Activated T-cell treated with anti-CD3 and anti-CD28 coated beads for 1 hour (primary cell): ENCODE measurements at regions not wholly inside any gene's neighbourhood (a gene's known extent, or its start where the extent isn't known, plus 50 kb on each side); places are given as distances from the start of the nearest gene placed in this dataset.
"Not testable (repeated sequence)": the region's sequence is repeated elsewhere in the genome, so short reads cannot be mapped to it uniquely, and the experiment has no call there.

Experiments used
- DNase-seq: peaks from one replicate; pipeline ENCODE4 v3.0.0-alpha.2; 2020; ENCODE audit warnings: low read depth

DNA sequence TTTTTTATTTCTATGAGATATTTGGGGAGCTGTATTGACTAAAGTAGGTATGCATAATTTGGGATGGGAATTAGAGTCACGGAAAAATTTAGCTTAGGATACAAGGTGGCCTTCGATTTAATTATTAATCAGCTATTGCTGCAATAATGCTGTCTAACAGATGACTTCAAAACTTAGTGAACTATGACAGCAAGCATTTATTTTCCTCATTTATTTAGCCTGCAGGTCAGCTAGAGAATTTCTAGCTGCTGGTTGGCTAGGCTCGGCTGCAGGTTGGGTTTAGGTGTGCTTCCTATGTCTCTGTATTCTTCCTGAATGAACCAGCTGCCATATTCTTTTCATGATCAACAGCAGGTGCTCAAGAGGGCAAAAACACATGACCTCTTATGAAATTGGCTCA lies 181.8 kb upstream of the RAG2 start:
- DNase-seq: no peak

DNA sequence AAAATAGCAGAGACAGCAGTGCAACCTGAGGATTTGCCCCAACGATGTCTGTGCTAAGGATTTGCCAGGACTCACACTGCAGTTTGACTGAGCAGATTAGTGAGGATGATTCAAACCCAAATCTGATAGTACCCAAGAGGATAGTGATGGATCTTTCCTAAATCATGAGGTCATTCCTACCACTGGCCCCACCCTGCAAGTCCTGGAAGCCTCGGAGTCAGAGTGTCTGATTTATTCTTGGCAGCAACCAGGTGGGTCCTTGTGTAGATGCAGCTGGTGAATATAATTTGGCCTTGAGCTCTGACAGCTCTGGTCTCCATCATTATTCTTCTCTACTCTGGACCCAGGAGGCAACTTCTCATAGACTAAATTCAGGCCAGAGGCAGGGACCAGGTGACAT lies 179.3 kb upstream of the RAG2 start:
- no peak for DNase-seq

DNA sequence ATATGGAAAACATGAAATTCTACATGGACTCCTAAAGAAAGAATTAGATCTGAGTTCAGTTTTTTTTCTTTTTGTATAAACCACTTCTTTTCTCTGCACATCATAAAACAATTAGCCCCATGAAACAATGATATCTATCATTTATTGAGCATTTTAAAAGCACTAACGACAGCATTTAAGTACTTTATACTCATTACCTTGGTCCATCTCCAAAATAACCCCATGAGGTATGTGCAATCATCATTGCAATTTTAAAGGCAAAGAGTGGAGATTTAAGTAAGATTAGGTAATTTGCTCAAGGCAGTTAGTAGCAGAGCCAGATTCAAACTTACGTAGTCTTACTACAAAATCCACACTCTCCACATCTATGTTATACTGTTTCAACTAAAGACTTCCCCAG lies 177.7 kb upstream of the RAG2 start:
- no peak for DNase-seq

DNA sequence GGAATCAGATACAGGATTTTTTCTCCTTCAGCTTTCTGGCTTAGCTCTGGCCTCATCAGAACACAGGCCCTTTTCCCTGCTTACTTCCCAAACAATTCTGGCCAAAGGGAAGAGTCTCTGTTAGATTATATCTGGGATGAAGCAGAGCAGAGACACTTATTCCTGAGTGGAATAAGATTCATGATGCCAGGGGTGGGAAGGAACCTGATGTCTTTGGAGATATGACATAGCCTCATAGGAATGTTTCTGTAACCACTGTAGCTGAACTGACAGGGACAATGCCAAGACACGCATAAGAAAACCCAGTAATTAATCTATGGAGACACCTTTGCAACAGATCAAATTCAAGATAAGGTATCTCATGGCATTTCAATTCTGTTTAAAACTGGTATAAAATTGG lies 177.1 kb upstream of the RAG2 start:
- no peak for DNase-seq

DNA sequence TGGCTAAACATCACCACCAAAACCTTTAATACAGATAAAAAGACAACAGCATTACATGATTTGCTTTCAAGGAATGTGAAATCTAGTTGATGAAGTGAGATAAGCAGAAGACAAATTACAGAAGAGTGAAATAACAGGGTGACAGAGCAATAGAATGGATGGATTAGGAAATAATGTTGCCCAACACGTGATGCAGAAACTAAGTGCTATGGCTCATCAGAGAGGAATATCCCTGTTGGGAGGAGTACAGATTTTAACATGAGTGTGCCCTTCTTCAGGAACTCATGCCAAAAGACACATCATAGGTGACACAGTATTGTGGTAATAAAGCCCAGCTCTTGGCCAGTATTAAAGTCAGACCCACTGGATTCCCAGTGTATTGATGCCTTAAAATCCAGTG lies 176.6 kb upstream of the RAG2 start:
- no peak for DNase-seq

DNA sequence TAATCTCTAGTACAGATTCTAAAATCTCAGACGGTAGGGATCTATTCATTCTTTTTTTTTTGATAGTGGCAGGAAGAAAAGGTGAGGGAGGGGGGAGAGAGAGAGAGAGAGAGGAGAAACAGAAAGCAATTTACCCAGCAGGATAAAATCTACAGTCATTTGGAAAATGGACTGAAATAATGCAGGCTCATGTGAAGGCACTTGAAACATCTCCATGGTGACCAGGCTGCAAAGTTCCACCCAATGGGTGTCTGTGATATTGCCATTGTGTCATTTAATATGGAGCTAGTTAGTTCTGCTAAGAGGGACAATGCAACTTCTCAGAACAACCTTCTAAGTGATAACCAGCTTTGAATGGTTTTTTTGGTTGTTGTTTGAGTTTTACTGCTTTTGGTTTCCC lies 165.2 kb upstream of the RAG2 start:
- no peak for DNase-seq

DNA sequence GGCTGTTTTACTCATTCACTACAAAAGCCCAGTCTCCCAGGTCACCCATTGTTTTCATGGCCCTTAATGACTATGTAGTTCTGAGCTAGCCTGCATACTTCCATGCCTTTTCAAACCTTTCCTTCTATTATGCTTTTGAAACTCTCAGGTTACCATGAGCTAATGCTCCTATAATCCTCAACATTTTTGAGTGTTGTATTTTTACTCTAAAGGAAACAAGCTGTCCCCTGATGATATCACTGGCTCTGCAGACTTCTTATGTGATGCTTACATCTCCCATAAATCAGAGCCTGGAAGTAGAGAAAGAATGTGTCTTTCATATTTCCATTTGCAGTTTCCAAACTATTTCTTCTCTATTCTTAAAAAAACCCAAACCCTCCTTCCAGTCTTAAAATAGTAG lies 159.0 kb upstream of the RAG2 start:
- no peak for DNase-seq

DNA sequence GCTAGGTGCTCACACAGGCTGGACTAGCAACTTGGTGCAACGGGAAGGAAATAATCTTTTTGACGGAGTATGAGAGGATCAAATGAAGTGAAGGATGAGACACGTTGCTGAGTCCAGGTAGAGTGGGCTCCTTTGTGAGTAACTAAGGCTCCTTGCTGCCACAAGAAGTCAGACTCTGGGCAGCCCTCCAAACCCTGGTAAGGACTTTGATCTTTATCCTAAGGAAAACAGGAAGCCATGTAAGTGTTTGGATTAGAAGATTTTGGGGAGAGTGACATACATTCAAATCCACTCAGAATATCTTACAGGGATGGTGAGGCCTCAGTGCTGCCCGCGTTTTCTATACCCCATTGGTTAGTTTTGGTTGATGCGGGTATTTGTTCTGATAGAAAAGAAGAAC lies 155.9 kb upstream of the RAG2 start:
- no peak for DNase-seq

DNA sequence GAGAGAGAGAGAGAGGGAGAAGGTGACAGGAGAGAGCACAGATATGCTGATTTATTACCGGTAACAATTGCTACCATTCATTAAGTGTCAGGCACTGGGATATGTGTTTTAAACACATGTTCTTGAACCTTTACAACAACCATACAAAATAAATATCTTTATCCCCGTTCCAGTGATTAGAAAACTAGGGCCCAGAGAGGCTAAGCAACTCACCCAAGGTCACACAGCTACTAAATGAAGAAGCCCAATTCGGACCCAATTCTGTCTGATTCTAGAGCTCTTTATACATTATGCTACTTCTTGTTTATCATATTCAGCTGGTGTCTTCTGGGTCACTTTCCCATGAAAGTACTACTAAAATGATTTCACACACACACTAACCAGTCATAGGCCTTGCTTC lies 154.0 kb upstream of the RAG2 start:
- DNase-seq: no peak

DNA sequence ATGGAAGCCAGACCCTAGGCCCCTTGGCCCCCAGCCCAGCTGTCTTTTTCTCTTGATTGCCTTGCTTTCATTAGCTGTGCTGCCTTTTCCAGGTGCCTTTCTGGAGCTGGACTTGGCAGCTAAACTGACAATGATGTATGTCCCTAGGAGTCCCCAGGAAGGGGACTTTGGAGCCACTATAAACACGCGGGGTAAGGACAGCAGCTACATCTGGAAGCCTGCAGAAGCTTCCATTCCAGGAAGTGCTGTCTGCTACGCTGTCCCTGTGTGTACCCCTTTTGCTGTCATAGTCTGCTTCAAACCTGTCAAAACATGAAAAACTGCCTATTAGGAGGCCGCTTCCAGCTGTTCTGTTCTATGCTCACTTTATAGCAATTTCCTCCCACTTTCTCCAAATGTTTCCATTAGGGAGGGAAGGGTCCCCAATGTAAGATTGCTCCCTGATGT lies 153.3 kb upstream of the RAG2 start:
- no peak for DNase-seq

DNA sequence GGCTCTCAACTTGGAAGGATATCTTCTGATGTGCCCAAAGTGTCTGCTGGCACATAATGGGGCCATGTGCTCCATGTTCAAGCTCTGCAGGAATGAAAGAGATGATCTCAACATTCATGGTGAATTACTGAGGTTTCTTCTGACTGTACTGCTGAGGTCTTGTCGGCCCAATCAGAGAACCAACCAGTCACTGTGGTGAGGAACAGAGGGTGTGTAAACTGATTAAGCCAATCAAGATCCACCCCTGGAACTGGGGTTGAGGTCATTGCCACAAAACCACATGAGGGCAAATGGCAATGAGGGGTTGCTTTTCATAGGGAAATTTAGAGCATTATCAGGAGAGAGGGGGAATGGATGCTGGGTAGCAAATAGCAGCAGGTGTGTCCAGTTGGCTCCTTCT lies 152.3 kb upstream of the RAG2 start:
- no peak for DNase-seq

DNA sequence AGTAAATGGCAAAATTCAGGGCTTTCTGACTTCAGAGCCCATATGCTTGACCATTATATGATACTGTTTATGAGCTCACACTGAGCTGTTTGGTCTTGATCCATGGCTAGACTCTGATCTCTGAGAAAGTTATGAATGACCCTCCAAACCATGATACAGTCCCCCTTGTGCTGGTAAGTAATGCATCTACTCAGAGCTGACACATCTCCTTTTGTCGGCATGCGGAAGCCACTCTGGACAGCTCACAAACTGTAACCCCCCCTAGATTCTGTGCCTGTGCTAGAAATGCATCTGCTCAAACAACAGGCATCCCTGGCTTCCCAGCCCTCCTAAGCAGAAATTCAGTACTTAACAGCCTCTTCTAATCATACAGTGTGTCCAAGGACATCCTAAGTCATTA lies 150.8 kb upstream of the RAG2 start:
- no peak for DNase-seq

DNA sequence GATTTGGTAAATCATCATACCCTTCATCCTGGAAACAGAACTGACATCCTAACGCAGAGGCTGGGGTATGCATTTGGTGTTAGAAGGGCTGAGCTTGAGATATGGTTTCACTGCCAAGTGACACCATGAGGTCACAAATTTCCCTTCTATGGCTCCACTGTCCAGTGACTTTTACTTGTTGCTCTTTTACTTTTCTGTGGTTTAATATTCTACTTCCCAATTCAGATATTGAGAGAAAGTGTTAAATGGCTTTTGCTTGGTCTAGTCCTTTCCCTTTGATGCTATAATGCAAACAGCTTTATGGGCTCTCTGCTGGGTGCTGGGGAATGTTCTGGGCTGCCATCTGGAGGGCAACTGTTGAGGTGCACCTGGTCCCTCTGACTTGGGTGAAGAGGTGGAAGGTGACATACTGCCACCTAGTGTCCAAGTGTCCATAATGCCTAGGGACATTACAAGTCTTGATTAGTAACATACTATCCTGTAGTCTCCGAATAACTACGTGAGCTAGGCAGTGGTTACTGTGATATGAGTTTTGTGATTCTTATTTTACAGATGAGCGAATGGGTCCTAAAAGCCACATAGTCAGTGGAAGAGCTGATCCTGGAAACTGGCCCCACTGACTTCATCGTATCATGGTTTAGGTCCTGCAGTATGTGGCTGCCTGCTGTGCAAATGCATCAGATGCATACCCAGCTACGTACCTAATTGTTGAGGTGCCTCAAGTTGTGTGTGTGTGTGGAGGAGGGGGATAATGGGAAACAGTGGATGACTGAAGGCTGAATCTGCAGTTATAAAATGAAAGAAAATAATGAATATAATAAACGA lies 149.1 kb upstream of the RAG2 start:
- peak; percentile 60 for DNase-seq

DNA sequence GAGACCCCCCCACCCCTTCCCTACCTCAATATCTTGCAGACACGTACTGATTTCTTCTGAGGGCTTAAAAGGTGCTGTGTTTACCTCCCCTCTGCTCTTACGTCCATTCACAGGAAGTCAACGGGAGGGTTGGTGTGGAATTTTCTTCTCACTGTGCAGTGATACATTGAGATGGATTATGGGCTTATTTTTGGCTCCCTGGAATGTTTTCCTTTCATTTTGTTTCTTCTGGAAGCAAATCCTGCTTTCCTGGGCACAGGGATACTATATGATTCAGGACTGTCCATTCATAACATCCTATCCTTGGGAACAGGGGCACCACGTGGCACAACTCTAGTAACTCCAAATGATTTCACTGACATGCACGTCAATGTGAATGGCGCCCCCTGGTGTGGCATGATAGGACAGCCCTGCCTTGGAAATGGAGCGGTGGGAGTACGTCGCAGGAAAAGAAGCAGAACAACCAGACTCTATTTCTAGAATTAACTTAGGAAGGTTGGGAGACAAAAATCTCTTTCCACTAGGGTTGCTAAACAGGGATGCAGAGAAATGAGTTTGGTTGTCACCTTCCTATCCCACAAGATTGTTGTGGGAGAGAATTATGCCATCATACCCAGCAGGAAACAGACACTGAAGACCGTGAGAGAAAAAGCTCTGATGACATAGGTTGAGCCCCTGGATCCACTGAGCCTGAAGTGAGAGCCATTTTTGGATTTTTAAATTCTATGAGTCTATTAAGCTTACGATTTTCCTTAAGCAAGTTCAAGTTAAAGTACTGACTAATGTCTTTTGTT lies 146.5 kb upstream of the RAG2 start:
- peak; percentile 34 for DNase-seq

DNA sequence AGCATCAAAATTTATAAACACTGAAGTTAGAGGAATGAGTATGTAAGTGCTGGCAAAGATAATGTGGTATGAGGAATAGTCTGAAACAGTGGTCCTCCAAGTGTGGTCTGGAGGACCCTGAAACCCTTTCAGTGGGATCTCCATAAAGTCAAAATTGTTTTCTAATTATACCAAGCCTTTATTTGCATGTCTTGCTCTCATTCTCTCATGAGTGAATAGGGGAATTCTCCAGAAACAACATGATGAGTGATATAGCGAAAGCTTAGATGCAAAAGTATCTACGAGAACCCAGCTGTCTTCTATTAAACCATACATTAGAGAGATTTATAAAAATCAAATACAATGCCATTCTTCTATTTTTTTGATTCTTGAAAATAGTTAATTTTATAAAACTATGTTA lies 145.0 kb upstream of the RAG2 start:
- DNase-seq: no peak

DNA sequence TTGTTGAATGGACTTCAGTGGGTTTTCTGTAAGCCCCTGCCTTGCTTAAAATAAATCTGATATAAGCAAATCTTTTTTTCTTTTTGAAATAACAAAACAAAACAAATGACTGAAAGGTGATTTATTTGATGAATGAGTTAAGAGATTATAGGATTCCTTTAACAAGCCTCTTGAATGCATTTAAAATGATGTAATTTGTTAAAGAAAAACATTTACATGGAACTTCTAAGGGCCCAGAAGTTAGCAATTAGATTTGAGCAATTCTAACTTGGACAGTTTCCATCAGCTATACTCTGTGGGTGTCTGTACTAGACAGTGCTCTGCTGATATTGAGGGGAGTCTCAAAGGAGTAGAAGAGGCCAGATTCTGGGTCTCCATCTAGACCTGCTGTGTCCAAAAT lies 143.5 kb upstream of the RAG2 start:
- no peak for DNase-seq

DNA sequence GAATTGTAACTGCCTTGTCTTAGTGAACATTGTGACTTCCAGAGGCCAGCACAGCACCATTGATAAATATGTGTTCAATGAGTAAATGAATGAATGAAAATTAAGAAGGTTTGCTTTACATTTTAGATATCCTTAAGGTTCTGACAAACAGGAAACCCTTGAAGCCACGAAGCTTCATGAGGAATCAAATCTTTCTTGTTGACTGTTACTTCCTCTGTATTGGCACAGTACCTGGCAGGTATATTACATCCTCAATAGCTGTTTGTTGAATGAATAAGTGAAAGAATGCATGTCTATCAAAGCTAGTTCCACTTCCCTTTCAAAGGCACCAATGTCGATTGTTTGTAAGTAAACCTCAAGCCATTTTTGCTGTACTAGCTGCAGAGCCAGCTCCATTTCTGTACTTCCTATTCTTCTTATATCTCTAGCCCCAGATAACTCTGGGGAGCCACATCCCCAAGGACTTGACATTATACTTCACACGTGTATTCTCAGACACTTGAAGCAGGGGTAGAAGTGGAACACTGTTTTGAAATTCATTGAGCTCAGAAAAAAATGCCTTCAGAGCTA lies 140.3 kb upstream of the RAG2 start:
- DNase-seq: no peak

DNA sequence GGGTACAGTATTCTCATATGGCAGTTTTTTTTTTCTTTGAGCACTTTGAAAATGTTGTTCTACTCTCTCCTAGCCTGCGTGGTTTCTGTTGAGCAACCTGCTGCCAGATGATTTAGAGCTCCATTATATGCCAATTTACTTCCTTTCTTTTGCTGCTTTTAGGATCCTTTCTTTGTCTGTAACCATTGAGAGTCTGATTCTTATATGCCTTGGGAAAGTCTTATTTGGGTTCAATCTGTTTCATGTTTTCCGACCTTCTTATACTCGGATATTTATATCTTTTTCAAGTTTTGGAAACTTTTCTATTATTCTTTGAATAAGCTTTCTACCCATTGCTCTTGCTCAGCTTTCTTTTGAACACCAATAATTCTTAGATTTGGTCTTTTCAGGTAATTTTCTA lies 138.1 kb upstream of the RAG2 start:
- DNase-seq: no peak

DNA sequence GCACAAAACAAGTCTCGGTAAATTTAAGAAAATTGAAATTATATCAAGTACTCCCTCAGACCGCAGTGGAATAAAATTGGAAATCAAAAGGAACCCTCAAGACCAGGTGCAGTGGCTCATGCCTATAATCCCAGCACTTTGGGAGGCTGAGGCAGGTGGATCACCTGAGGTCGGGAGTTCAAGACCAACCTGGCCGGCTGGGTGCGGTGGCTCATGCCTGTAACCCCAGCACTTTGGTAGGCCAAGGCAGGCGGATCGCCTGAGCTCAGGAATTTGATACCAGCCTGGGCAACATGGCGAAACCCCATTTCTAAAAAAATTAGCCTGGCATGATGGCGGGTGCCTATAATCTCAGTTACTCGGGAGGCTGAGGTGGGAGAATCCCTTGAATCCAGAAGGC lies 135.7 kb upstream of the RAG2 start:
- not testable (repeated sequence) for DNase-seq

DNA sequence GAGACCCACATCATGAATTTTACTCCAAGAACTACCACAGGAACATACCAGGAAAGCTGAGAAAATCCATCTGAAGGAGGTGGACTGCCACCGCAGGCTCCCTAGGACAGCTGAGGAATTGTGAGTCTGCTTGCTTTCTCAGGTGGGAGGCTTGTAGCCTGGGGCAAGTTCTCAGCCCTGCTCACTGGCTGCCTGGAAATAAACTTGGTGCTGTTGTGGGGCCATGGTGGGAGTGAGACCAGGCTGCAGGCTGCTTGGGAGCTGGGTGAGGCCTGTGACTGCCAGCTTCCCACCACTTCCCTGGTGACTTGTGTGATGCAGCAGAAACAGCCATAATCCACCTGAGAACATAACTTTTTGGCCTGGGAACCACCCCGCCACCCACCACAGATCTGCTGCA lies 132.7 kb upstream of the RAG2 start:
- no peak for DNase-seq

DNA sequence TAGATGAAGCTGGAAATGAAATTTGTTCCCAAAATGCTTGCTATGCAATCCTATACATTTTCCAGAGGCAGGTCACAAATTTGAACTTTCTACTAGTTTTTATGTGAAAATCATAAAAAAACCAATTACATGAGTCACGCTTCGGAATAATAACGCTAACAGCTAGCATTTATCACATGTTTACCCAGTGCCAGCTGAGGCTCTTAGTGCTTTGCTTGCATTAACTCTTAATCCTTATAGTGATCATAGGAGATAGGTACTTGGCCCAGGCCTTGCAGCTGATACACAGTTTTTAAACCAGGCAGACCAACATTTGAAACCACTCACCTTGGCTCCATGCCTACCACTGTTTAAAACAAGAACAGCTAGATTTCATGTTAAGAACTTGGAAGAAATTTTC lies 131.8 kb upstream of the RAG2 start:
- no peak for DNase-seq

DNA sequence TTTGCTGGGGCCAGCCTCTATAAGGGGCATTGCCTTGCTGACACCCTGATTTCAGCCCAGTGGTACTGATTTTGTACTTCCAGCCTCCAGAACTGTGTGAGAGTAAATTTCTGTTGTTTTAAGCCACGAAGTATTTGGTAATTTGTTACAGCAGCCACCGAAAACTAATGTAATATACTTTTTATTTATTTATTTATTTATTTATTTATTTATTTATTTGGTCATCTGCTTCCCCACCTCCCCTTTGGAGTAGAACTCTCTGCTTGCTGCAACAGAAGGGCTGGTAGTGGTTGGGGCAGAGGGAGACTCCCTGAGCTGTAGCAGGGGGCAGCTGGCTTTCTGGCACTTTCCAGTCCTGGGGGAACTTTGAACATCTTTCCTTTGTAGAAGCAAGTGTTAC lies 128.4 kb upstream of the RAG2 start:
- DNase-seq: no peak

DNA sequence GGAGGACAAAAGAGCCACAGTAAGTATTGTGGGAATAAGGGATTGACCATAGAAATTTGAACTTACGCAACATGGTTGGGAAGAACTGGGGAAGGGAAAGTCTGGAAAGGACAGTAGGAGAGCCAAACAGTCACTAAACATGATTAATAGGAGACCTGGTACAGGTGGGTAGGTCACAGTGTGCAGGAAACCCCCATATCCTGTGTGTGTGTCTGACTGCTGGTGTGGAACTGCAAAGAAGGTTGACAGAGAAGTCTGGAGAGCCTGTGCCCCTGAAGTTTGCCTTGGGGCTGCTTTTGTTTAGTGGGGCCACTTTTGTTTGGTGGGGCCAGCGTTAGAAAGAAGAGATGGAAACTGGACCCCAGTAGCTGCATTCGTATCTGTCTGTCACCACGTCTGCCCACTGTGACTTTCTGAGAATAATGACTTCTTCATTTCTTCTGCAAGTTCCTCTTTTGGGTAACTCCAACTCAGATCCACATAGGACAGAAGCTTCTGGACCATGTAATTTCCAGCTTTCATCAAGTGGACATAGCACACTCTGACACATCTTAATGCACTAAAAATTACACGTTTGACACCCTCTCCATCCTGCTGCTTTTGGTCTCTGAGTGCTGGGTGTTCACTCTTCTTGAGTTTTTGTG lies 126.8 kb upstream of the RAG2 start:
- no peak for DNase-seq
